Astrocyte of the spinal cord (primary cell): ENCODE measurements at regions not wholly inside any gene's neighbourhood (a gene's known extent, or its start where the extent isn't known, plus 50 kb on each side); places are given as distances from the start of the nearest gene placed in this dataset.
A peak's percentile ranks its signal among the peaks of the same experiment; 100 is the strongest.

Experiments used
- DNase-seq: peaks from one replicate; pipeline ENCODE4 v3.0.0; 2011; ENCODE audit warnings: low read depth, low spot score
- H3K4me3 ChIP-seq: 2 replicates; pipeline ENCODE4 v1.5.1; 2011; ENCODE audit warnings: low read depth, mild to moderate bottlenecking, low read length, moderate library complexity
- in situ Hi-C: cut with HindIII; loops from 2 replicates; pipeline ENCODE4 v1.10.0; 2017; ENCODE audit warnings: low sequenced_read_pairs
- TF ChIP-seq, protein P1 (sequence below): IDR thresholded peaks from 2 replicates; pipeline ENCODE4 v1.5.1; 2012; ENCODE audit warnings: low read depth, mild to moderate bottlenecking, low read length, inconsistent platforms

DNA sequence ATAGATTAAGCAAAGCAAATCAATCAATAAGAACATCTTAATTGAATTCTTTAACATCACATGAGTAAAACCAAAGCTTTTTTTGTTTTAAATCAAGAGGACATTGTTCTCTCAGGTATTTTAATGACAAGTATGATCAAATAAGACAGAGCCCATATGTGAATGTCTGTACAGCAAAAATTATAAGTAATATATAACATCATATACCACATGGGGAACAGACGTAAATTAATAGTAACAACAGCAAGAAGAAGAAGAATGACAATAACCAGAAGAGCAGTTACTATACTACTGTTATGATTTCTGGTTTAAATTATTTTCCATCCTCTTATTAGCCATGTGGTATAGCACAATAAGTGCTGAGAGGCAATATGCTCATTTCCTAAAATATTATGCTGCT lies 335.5 kb downstream of the ADAMTS20 start:
- in situ Hi-C loops: no loop called here
- no peak for DNase-seq
- TF ChIP-seq, protein P1, sequence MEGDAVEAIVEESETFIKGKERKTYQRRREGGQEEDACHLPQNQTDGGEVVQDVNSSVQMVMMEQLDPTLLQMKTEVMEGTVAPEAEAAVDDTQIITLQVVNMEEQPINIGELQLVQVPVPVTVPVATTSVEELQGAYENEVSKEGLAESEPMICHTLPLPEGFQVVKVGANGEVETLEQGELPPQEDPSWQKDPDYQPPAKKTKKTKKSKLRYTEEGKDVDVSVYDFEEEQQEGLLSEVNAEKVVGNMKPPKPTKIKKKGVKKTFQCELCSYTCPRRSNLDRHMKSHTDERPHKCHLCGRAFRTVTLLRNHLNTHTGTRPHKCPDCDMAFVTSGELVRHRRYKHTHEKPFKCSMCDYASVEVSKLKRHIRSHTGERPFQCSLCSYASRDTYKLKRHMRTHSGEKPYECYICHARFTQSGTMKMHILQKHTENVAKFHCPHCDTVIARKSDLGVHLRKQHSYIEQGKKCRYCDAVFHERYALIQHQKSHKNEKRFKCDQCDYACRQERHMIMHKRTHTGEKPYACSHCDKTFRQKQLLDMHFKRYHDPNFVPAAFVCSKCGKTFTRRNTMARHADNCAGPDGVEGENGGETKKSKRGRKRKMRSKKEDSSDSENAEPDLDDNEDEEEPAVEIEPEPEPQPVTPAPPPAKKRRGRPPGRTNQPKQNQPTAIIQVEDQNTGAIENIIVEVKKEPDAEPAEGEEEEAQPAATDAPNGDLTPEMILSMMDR: no peak
- no peak overlapping the region for H3K4me3 ChIP-seq

DNA sequence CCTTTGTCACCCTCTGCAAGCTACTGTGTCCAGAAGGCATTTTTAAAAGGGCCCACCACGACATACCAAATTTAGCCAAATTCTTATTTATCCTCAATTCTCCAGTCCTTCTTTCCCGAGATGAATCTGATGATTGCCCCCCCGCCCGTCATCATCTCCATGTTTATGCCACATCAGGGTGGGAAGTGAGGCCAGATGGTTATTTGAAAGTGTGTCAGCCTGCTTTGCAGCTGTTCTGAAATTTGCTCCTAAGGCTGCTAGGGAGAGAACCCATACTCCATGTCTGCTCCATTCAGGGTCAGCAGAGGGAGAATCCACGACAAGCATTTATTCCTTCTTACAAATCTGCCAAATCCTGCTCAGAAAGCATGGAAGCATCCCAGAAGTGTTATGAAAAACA lies 337.8 kb downstream of the ADAMTS20 start:
- in situ Hi-C loops: no loop called here
- no peak overlapping the region for H3K4me3 ChIP-seq
- DNase-seq: no peak
- TF ChIP-seq, protein P1: no peak

DNA sequence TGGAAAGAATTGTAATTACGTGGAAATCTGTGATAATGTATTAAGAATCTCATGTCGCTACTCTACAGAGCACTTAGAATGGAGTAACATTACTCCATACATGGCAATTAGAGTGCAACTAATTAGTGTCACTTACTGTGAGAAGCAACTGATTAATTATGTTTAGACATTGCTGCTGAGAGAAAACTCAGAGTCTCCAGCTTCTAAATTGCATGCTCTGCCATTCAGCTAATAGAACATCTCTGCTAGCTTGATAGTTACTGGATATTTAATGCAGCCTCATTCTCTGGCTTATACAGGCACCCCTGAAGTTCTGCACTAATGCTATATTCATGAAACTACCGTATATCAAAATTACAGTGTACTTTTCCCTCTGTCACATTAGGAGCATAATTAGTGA lies 338.4 kb downstream of the ADAMTS20 start:
- no peak for DNase-seq
- no peak overlapping the region for H3K4me3 ChIP-seq
- TF ChIP-seq, protein P1: no peak
- in situ Hi-C loops: no loop called here

DNA sequence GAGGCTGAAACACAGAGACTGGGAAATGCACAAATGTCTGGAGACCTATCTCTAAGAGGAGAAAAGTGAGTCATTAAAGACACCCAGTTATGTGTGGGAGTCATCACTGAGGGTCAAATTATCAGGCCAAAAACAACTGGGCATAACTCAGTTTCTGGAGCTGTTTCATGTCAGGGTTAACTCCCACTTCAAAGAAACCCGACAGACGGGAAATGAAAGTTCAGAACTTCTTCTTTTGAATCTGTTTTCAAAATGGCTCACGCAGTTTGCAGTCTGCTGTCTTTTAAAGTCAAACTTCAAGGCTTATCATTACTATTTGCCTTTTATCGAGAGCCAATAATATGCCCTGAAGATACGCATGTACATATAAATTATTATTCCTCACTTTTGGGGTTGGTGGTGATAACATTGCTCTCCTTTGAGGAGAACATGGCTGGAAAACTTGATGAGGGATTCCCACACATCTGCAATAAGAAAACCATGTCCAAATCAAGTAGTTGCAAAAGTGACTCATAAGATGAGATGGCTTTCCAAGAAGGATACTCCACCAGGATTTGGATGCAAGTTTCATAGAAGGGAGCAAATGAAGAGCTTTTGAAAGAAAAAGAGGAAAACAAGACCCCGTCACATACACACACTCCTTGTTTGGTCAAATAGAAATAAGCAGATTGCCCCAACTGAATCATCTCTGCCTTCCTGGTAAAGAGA lies 341.4 kb downstream of the ADAMTS20 start:
- in situ Hi-C loops: no loop called here
- TF ChIP-seq, protein P1: no peak
- no peak overlapping the region for H3K4me3 ChIP-seq
- DNase-seq: peak; percentile 91

DNA sequence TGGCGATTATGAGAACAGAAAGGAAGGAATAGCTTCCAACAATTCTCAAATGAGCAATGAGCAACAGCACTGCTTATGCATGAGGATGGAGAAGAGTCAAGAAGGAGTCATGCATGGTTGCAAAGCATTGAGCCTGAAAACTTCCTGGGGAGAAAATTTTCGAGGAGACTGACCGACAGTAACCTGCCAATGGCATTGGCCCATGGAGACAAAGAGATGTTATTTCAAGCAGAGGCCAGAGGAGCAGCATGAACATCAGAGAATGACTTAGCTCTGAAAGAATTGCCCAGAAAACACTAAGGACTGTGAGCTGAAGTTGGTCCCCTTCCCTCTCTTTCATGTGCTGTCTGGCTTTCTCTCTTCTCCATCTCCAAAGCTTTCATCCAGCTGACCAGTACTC lies 343.4 kb downstream of the ADAMTS20 start:
- in situ Hi-C loops: no loop called here
- peak; percentile 93 for DNase-seq
- TF ChIP-seq, protein P1: no peak

DNA sequence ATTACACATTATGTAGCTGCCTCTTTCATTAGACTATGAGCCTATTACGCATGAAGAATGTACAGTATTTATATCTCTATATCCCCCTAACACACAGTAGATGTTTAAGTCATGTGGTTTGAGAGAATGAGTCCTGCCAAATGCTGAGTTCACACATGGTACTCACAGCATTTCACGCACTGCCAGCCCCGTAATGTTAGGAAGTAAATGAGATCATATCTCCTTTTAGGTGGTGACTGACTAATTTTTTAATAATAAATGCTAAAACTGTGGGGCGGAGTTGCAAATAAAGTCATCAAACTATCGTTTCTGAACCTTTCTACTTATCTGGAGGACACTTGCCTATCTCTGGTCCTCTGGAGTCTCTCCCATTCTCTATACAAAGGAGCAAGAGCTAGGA lies 343.8 kb downstream of the ADAMTS20 start:
- in situ Hi-C loops: no loop called here
- no peak overlapping the region for H3K4me3 ChIP-seq
- TF ChIP-seq, protein P1: no peak
- peak; percentile 67 for DNase-seq

More for the DNA sequence above, 343.4 kb downstream of the ADAMTS20 start:
- no peak overlapping the region for H3K4me3 ChIP-seq
